Heart left ventricle (tissue), 13 donors: ENCODE measurements at regions not wholly inside any gene's neighbourhood (a gene's known extent, or its start where the extent isn't known, plus 50 kb on each side); places are given as distances from the start of the nearest gene placed in this dataset.

Experiments
- CTCF ChIP-seq, 12 donors: fragments of 200-600 bp; sonication (generic) in 4 of 12; IDR thresholded peaks; one replicate each; pipeline versions ENCODE4 v1.5.0 to v1.8.0; 2018 to 2022; ENCODE audit warnings: antibody characterized with exemption in 12 of 12, mild to moderate bottlenecking in 5 of 12
- POLR2A ChIP-seq, 2 donors: fragments of 450-650 bp; IDR thresholded peaks; one replicate each; pipeline ENCODE4 v1.6.1; 2017; ENCODE audit warnings: antibody characterized with exemption in 2 of 2, mild to moderate bottlenecking in 2 of 2, moderate library complexity in 2 of 2
- donor health status: ischemic (EF 13 %, LVEDD 7.1; RV severe dilation, severe dysfunction).
- donor health status: DM: no; HTN: yes; CAD: no.
- donor health status: DM: no; HTN: no; CAD: no.
- donor health status: ischemic (EF 25% LVEDD 6.9; RV normal size, moderate dysfunction).
- donor health status: ischemic (EF 25% LVEDD 5.7; RV mildly dilated, moderate dysfunction).
- donor health status: ischemic (EF 35%, LVEDD 5.7; RV mildly dilated, moderate dysfunction).
- donor health status: nonischemic (EF 11% LVEDD 7.7; RV severe dilation, severe dysfunction).
- donor health status: DM: yes; HTN: yes; CAD: no.
- donor health status: PGD.
- donor health status: ischemic (EF 29% LVEDD 5.4; RV normal size, mild dysfunction).
- donor health status: nonischemic (EF 23%, LVEDD 6.1; RV moderate dilation, normal function).

- no peak for TF ChIP-seq CTCF (IDR thresholded peaks at IDR 0.05)
- no peak for TF ChIP-seq POLR2A (IDR thresholded peaks at IDR 0.05)
Observed at GRCh38 chr4:129602447-129602846, 506.5 kb downstream of the C4orf33 start.
